ENCODE measurements at regions not wholly inside any gene's neighbourhood (a gene's known extent, or its start where the extent isn't known, plus 50 kb on each side); places are given as distances from the start of the nearest gene placed in this dataset.

- TF ChIP-seq POLR2AphosphoS5 (IDR thresholded peaks at IDR 0.05; ENCODE audit: low read depth, low read length) (no peak), EP300 (IDR thresholded peaks at IDR 0.05; ENCODE audit: borderline replicate concordance in 1 of 2, low read depth in 2 of 2, low read length in 2 of 2) (no peak), ZNF274 (IDR thresholded peaks at IDR 0.05; ENCODE audit: borderline replicate concordance, extremely low read depth, low read length) (no peak), SP2 (IDR thresholded peaks at IDR 0.05; ENCODE audit: low read length) (no peak), CTCF (IDR thresholded peaks at IDR 0.05; ENCODE audit: control extremely low read depth in 1 of 3, insufficient read depth in 1 of 3, low read depth in 1 of 3, low read length in 3 of 3) (no peak), POLR2A (IDR thresholded peaks at IDR 0.05; ENCODE audit: control extremely low read depth in 1 of 2, low read depth in 2 of 2, low read length in 2 of 2) (no peak), NRF1 (IDR thresholded peaks at IDR 0.05; ENCODE audit: low read depth, low read length) (no peak), CBX8 (IDR thresholded peaks at IDR 0.05; ENCODE audit: borderline replicate concordance, low read depth, low read length) (no peak), CBX5 (IDR thresholded peaks at IDR 0.05; ENCODE audit: low read depth, low read length) (no peak), EZH2 (IDR thresholded peaks at IDR 0.05; ENCODE audit: low read depth, low read length, severe bottlenecking) (no peak), HDAC2 (IDR thresholded peaks at IDR 0.05; ENCODE audit: borderline replicate concordance in 1 of 2, low read depth in 2 of 2, low read length in 2 of 2) (no peak), CEBPB (IDR thresholded peaks at IDR 0.05; ENCODE audit: low read depth, low read length) (no peak), BCL11A (IDR thresholded peaks at IDR 0.05; ENCODE audit: low read depth in 2 of 2, low read length in 2 of 2) (no peak)
Measured at GRCh38 chr2:187644981-187645380, 90.7 kb upstream of the TFPI start.

Measured in H1 (cell line).